NCI-H2029 (cell line): ENCODE measurements at regions not wholly inside any gene's neighbourhood (a gene's known extent, or its start where the extent isn't known, plus 50 kb on each side); places are given as distances from the start of the nearest gene placed in this dataset.

Experiments used
- DNase-seq: peaks from one replicate; lab custom pipeline; 2025; lab: John Stamatoyannopoulos, UW

DNA sequence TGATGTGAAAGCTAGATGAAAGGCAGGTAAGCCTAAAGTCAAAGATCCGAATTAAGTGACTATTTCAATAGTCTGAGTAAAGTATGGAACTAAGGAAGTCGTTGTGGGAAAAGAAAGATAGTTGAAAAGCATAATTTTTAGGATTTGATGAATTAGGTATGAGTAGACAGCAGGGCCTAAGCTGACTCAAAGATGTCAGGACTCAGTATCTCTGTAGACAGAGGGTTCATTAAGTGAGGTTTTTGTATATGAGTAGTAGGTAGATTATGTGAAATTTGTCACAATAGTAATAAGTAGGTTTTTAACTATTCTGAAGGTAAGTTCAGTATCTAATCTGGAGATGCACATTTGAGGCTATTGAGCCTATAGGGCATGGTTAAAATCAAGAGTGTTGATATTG lies 196.4 kb downstream of the RASSF9 start:
- DNase-seq = no peak

DNA sequence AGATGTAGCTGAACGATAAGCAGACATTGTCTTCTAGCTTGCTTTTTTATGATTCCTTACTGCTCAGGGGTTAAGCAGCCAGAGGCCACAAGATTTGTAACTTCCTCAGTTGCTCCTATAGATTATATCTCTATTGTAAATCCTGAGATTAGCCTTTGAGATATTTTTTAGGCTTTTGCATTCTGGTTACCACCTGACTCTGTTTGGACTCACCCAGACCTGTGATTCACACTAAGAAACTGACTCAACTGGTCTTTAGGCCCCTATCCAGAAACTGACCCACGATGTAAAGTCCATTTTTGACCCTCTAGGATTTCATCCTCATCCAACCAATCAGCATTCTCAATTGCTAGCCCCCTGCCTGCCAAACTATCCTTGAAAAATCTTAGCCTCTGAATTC lies 194.4 kb downstream of the RASSF9 start:
- DNase-seq = no peak

DNA sequence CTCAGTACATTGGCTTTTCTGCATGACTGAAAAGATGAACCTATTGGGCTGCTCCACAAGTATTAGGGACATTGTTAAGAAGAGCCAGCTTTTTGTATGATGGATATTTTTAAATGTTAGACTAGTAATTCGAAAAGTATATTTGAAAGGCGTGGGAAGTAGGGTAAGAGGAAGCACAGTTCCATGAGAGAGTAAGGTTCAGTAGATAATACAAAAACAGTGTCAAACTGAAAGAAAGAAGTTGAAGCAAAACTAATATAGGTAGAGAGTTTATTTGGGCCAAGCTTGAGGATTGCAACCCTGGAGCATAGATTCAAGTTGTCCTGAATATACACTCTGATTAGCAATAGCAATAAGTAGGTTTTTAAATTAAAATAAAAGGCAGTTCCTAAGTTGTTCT lies 193.9 kb downstream of the RASSF9 start:
- DNase-seq = no peak

DNA sequence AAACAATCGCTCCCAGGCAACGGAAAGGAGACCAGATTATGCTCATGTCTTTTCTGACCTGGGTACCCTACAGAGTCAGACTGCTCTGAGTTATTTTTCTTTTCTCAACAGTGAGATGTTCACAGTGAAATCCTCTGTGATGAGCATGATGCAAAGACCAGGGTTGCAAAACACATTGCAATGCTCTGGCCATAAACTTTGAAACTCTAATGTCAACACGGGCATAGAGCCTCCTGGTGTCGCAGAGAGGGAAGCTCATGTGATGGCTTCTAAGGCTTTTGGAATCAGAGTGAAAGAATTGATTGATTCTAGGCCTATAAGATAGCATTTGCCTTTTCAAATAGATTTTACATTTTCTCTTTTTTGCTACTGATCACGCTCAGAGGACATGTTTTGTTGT lies 193.4 kb downstream of the RASSF9 start:
- no peak for DNase-seq

DNA sequence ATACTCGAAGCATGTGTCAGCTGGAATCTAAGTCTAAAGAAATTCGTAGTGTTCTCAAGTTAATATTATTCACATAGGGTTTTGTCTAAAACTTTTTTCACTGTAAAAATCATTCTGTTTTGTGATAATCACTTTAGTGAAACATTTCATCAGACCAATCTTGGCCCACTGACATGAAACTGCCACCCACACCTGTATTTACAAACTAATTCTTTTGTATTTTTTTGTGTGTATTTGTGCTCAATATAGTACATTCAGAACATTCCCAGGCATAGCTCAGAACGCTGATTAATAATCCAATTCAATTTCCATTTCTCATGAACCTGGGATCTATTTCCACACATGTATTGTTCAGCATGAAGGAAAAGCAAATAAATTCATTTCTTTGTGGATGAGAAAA lies 191.7 kb downstream of the RASSF9 start:
- DNase-seq = no peak

DNA sequence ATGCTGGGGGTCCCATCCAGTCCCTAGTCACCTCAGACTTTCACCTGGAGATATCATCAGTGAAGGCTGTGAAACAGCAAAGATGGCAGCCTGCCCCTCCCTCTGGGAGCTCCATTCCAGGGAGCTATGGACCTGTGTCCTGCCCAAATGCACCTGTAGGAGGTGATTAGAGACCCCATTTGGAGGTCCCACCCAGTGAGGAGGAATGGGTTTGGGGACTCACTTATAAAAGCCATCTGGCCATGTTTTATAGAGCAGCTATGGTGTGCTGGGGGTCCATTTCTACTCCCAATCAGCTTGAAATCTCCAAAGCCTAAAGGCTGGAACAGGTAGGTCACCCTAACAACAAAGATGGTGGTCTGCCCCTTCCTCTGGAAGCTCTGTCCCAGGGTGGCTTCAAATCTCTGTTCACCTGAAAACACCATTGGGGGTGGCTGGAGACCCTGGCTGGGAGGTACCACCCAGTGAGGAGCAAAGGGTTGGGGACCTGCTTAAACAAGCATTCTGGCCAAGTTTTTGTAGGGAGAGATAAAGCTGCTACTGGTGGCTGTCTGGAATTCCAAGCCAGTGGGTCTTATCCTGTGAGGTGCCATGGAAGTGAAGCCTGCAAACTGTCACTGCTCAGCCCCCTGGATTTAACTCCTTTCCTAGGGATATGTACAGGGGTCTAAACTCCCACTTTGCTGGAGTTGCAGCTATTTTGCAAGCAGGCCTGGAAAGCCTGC lies 182.3 kb downstream of the RASSF9 start:
- DNase-seq = no peak

DNA sequence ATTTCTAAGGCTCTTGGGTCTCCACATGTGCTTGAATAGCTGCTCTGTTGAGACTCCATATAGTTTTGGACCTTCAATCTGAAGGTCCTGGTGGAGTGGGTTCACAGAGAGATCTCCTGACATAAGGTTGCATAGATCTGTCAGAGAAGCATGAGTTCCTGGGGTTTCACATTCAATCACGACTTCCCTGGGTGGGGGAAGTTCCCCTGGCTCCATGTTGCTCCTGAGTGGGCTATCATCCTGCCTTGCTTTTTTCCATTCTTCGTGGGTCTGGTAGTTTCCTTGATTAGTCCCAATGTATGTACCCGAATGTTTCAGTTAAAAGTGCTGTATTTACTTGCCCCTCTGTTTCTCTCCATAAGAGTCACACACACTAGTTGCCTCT lies 181.8 kb downstream of the RASSF9 start:
- no peak for DNase-seq

DNA sequence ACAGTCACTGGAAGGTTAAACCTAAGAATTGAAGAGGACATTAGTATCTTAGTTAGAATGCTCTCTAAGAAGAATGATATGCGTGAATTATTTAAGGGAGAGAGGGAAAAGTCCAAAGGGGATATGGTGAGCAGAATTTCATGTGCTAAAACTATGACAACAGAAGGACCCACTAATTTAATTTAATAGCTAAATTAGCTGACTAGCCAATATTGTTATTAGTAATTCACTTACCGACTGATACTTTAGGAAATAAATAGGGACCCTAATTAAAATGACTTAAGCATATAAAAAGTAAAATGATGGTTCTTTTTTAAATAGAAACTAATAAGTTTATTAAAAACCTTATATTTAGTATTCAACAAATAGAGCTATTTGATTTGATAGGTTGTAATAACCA lies 179.6 kb downstream of the RASSF9 start:
- no peak for DNase-seq

DNA sequence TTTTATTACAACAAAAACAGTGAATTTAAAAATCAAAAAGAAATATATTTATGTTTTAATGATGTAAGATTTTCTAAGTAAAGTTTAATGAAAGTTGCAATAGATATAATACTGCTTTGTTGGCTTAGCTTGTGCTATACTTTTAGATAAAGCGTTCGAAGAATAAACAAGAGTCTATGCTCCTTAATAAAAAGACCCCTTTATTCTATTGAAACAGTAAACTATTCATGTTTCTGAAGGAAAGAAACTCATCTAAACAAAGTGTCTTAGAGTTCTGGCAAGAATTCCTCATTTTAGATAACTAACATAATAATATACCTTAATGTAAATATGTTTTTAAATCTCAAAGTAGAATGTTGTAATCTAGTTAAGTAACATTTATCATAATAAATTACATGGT lies 179.0 kb downstream of the RASSF9 start:
- DNase-seq = no peak

DNA sequence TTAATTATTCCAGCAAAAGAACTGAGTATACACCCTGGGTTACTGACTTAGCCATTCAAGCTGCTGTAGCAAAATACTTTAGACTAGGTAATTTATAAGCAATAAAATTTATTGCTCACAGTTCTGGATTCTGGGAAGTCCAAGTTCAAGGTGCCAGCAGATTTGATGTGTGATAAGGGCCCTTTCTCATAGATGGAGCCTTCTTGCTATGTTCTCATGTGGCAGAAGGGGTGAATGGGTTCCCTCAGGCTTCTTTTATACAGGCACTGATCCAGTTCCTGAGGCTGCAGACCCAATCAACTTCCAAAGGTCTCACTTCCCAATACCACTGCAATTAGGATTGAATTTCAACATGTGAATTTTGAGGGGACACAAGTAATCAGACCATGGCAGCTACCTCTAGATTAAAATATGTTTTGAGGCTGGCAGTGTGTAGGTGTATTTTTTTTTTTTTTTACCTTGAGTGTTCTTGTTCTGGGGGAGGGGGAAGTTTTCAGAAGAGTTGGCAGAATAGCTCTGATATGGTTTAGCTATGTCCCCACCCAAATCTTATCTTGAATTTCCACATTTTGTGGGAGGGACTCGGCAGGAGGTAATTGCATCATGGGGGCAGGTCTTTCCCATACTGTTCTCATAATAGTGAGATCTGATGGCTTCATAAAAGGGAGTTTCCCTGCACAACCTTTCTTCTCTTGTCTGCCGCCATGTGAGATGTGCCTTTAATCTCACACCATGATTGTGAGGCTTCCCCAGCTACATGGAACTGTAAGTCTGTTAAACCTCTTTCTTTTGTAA lies 178.2 kb downstream of the RASSF9 start:
- no peak for DNase-seq

DNA sequence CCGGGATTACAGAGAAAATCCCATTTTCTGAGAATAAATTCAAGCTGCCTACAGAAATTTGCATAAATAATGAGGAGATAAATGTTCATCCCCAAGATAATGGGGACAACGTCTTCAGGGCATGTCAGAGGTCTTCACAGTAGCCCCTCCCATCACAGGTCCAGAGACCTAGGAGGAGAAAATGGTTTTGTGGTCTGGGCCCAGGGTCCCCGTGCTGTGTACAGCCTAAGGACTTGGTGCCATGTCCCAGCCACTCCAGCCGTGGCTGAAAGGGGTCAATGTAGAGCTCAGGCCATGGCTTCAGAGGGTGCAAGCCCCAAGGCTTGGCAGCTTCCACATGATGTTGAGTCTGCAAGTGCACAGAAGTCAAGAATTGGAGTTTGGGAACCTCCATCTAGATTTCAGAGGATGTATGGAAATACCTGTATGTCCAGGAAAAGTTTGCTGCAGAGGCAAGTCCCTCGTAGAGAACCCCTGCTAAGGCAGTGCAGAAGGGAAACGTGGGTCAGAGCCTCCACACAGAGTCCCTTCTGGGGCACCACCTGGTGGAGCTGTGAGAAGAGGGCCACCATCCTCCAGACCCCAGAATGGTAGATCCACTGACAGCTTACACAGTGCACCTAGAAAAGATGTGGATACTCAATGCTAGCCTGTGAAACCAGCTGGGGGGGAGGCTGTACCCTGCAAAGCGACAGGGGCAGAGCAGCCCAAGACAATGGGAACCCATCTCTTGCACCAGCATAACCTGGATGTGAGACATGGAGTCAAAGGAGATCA lies 176.3 kb downstream of the RASSF9 start:
- DNase-seq = no peak

DNA sequence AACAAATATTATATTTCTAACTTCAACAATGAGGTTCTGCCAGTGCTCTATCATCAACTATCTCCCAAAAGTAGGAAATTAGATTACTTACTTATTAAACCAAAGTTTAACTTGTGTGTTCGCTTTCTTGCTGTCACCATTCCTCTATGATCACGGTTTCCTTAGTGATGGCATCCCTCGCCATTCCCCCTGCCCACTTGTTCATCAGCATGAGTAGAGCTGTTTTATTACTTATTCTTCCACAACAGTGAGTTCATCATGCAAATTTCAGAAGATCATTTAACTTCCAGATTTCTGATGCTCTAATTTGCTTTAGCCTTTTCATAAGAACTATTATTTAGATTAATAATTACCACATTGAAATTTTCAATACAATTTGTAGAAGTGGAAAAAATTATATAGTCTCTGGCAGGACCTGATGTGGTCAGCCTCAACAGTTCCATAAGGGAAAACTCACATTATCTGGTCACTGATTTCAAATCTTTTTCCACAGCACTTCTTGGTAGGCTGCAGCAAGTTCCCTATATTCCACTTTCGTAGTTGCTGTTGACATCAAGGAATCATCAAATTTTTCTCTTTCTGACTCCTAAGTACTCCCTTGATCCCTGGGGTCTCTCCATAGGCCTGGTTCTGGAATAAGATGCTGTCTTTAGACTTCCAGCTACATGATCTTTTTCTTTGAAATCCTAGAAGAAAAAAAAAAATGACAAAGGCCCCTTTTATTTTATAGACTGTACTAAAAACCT lies 174.6 kb downstream of the RASSF9 start:
- no peak for DNase-seq

DNA sequence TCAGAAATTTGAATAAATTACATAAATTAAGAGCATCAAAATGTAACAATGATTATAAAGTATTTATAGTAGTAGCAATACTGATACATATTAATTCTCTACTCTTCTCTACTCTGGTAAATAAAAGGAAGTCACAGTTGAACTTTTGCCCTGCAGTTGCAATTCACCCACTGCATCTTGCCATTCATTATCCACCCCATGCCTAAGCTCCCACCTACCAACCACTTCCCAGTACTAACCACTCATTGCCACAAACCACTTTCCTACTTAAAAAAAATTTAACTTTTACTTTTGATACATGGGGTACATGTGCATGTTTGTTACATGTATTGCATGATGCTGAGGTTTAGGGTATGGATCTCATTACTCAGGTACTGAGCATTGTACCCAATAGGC lies 174.0 kb downstream of the RASSF9 start:
- no peak for DNase-seq

DNA sequence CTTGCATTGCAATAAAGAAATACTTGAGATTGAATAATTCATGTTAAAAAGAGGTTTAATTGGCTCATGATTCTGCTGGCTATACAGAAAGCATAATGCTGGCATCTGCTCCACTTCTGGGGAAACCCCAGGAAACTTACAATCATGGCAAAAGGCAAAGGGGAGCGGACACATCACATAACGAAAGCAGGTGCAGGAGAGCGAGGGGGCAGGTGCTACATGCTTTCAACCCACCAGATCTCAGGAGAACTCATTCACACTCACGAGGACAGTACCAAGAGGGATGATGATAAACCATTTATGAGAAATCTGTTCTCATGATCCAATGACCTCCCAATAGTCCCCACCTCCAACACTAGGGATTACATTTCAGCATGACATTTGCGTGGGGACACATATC lies 172.6 kb downstream of the RASSF9 start:
- no peak for DNase-seq

DNA sequence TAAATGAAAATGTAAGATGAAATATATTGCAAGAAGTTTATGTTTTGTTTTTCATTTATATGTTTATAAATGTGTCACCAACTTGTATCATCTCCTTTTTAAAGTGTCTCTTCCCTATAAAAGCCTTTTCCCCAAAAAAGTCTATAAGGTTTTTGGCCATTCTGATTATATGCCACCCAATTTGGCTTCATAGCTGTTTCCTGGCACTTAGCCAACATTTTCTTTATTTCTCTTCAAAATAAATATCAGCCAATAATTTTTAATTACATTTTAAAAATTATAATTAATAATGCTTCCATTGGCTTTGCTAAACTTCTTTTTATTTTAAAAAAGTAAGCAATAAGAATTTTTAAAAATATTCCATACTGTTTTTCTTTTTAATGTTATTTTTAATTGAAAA lies 171.8 kb downstream of the RASSF9 start:
- DNase-seq = no peak

DNA sequence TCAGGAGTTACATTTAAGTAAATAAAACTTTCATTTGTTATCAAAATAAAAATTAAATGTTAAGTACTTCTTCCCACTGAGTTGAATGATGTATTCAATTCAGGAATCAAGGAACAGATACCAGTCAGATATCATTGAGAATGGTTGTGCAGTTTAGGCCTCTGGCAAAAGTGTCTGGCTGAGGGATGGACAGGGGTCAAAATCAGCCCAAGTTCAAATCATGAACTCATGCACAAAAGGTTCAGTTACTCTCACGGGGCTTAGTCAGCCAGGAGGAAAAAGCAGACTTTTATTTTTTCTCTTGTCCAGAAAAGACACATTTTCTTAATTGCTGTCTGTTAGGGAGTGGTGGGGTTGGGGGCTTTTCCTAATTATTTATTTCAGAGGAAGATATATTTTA lies 166.3 kb downstream of the RASSF9 start:
- no peak for DNase-seq

DNA sequence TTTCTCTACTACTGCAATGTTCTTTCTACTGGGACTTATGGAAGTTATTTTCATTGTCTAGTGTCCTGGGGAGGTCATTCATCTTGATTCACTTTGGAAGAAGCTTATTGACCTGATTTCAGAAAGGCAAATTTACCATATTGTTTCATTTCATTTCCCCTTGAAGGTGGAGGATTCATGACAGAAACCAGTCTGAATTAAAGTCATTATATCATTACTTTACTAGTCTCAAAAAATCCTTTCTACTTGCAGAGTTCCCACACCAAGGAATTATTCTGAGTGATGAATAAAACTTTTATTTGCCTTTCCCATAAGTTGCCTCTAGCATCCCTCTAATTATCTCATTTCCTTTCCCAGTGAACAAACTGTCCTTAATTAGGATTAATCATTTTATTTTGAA lies 163.8 kb downstream of the RASSF9 start:
- no peak for DNase-seq

DNA sequence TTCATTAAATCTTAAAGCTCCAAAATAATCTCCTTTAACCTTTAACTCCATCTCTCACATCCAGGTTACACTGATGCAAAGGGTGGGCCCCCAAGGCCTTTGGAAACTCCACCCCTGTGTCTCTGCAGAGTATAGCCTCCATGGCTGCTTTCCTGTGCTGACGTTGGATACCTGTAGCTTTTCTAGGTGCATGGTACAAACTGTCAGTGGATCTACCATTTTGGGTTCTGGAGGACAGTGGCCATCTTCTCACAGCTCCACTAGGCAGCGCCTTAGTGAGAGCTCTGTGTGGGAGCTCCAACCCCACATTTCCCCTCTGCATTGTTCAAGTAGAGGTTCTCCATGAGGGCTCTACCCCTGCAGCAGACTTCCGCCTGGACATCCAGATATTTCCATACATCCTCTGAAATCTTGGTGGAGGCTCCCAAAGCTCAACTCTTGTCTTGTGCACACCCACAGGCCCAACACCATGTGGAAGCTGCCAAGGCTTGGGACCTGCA lies 162.2 kb downstream of the RASSF9 start:
- DNase-seq = no peak

DNA sequence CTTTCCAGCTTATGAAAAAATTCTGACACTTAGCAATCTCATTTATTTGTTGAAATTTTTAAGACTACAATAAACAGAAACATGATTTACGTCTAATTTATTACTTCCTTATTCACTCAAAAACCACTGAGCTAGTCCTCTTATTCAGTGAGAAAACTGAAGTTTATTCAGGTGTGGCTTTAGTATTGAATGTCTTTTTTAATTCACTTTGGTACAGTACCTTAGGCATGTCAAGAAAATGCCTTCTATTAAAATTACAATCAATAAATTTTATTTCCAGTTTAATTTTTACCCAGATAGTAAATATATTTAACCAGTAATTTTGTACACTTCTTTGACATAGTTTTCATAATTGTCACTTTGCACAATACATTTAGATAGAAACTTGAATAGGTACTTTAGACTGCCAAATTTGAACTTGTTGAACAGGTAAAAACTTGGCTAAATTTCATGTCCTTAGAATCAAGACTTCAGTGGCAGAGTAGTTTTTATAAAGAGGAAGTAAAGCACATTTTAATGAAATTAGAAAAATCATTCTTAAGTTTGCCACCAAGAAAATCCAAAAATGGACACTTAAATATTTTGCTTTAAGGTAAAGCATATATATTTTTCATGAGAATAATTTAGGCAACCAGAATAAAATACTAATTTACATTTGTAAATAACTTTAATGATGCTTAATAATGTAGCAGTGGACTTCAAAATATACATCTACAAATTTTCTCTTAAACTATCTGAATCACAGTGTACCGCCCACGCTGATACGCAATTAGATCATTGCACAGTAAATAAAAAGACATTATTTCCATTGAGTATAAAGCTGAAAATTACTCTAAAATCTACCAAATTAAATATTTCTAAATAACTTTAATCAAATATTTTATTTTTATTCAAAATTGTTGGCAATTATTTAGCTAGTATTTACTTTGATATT lies 159.1 kb downstream of the RASSF9 start:
- no peak for DNase-seq

DNA sequence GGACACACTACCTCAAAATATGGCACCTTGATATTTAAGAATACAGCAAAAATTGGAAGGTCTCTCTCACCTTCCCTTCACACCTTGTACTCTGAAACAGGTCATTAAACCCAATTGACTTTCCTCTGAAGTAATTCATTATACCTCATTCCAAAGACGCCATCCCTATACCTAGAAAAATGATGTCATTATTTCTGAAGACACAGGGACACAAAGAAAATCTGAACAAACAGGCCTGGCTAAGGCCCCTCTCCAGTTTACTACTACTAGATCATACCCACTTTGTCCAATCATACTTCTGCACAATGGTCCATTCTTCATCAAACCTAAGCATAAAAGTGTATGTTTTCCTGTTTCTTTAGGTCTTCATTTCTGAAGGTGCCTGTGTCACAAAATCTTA lies 156.9 kb downstream of the RASSF9 start:
- DNase-seq = no peak

DNA sequence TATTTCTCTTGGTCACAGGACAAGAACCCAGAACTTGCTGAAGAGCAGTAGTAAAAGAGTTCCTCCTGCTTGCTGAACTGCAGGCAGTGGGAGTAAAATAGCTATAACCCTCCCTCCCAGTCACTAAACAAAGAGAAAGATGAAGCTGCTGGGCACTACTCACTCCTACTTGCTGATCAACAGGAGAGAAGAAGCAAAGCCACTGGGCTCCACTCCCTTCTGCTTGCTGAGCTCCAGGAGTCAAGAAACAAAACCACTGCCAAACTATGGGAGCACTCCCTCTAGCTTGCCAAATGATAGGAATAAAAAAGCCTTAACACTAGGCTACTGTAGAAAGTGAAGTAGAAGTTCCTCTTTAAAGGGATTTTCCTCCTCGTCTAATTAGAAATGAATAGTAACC lies 155.3 kb downstream of the RASSF9 start:
- no peak for DNase-seq
